ENCODE measurements at regions not wholly inside any gene's neighbourhood (a gene's known extent, or its start where the extent isn't known, plus 50 kb on each side); places are given as distances from the start of the nearest gene placed in this dataset.

DNA sequence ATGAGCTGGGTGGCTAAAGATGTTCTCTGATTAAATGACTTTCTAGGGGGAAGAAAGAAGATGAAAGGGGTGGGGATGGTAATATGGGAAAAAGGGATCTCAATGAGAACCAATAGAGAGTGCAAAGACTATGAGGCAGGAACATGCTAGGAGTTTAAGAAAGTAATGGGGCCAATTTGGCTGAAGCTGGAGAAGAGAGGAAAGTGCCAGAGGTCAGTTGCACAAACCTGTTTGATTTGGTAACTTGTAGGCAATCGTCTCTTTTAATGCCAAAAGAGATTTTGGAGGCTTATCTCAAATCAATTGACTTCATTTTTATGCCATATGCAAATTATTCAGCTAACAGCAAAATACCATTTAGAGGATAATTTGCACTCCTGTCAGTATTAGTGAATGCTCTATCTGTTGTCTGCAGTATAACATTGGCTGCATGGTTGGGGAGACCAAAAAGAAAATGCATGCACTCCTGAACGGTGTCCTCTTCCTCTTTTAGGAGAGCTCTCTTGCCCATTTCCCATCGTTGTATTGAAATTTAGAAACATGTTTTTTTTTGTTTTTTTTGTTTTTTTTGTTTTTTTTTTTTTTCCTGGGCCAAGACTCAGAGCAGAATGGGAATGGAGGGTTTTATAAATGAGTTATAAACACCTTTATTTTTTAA is 193.9 kb downstream of the BTBD3 start:
- TF ChIP-seq, protein P1, sequence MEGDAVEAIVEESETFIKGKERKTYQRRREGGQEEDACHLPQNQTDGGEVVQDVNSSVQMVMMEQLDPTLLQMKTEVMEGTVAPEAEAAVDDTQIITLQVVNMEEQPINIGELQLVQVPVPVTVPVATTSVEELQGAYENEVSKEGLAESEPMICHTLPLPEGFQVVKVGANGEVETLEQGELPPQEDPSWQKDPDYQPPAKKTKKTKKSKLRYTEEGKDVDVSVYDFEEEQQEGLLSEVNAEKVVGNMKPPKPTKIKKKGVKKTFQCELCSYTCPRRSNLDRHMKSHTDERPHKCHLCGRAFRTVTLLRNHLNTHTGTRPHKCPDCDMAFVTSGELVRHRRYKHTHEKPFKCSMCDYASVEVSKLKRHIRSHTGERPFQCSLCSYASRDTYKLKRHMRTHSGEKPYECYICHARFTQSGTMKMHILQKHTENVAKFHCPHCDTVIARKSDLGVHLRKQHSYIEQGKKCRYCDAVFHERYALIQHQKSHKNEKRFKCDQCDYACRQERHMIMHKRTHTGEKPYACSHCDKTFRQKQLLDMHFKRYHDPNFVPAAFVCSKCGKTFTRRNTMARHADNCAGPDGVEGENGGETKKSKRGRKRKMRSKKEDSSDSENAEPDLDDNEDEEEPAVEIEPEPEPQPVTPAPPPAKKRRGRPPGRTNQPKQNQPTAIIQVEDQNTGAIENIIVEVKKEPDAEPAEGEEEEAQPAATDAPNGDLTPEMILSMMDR (IDR thresholded peaks at IDR 0.05; ENCODE audit: low read length), result no peak
- TF ChIP-seq EZH2 (IDR thresholded peaks at IDR 0.05; ENCODE audit: borderline replicate concordance, low read length), result no peak
